Heart left ventricle (tissue), 16 donors: ENCODE measurements at regions not wholly inside any gene's neighbourhood (a gene's known extent, or its start where the extent isn't known, plus 50 kb on each side); places are given as distances from the start of the nearest gene placed in this dataset.
A peak's percentile ranks its signal among the peaks of the same experiment; 100 is the strongest.

ENCODE experiments used
- ATAC-seq, 4 donors: fragments of 200-7000 bp; cut with Tn5 transposase; one replicate each; pipeline ENCODE4 v1.9.1; 2020 to 2022; ENCODE audit warnings: moderate library complexity in 4 of 4, mild to moderate bottlenecking in 3 of 4, moderate number of reproducible peaks in 1 of 4
- DNase-seq, 5 donors: peaks; one replicate each; pipeline ENCODE4 v3.0.0-alpha.2; 2020
- H3K27ac ChIP-seq, 12 donors: fragments of 200-600 bp; sonication (generic) in 4 of 12; one replicate each; pipeline versions ENCODE4 v1.5.0 to v1.8.0; 2016 to 2022; ENCODE audit warnings: mild to moderate bottlenecking in 2 of 12
- H3K27me3 ChIP-seq, 9 donors: fragments of 200-600 bp; sonication (generic) in 2 of 9; one replicate each; pipeline versions ENCODE4 v1.5.1 to v1.8.0; 2016 to 2022; ENCODE audit warnings: mild to moderate bottlenecking in 3 of 9
- H3K36me3 ChIP-seq, 9 donors: fragments of 200-600 bp; sonication (generic) in 2 of 9; one replicate each; pipeline versions ENCODE4 v1.5.0 to v1.8.0; 2018 to 2022; ENCODE audit warnings: mild to moderate bottlenecking in 2 of 9
- H3K4me1 ChIP-seq, 12 donors: fragments of 200-600 bp; sonication (generic) in 4 of 12; one replicate each; pipeline versions ENCODE4 v1.5.0 to v1.8.0; 2016 to 2022; ENCODE audit warnings: mild to moderate bottlenecking in 3 of 12
- H3K4me3 ChIP-seq, 12 donors: fragments of 200-600 bp; sonication (generic) in 4 of 12; one replicate each; pipeline versions ENCODE4 v1.5.0 to v1.8.0; 2017 to 2022; ENCODE audit warnings: mild to moderate bottlenecking in 9 of 12, moderate library complexity in 4 of 12
- H3K9me3 ChIP-seq, 12 donors: fragments of 200-600 bp; sonication (generic) in 4 of 12; one replicate each; pipeline versions ENCODE4 v1.5.0 to v1.8.0; 2016 to 2022; ENCODE audit warnings: mild to moderate bottlenecking in 1 of 12
- CTCF ChIP-seq, 12 donors: fragments of 200-600 bp; sonication (generic) in 4 of 12; IDR thresholded peaks; one replicate each; pipeline versions ENCODE4 v1.5.0 to v1.8.0; 2018 to 2022; ENCODE audit warnings: antibody characterized with exemption in 12 of 12, mild to moderate bottlenecking in 5 of 12
- POLR2A ChIP-seq, 2 donors: fragments of 450-650 bp; IDR thresholded peaks; one replicate each; pipeline ENCODE4 v1.6.1; 2017; ENCODE audit warnings: antibody characterized with exemption in 2 of 2, mild to moderate bottlenecking in 2 of 2, moderate library complexity in 2 of 2
- WGBS, 4 donors: extraction: QIAGEN DNeasy Blood & Tissue Kit in 2 of 4; methylation state at CpG; one replicate each; pipeline versions ENCODE4 v1.1.5 to v1.1.7; 2013 to 2018; 5-methylcytosine and 5-hydroxymethylcytosine counted together
- intact Hi-C, 10 donors: fragments of 100-400 bp; cut with DNase I; formaldehyde crosslinking; loops; one replicate each; pipeline versions ENCODE4 v1.11.1 to v1.14.2; 2022
- donor health status: ischemic (EF 13 %, LVEDD 7.1; RV severe dilation, severe dysfunction).
- donor health status: healthy with polysubstance abuse.
- donor health status: DM: no; HTN: yes; CAD: no.
- donor health status: DM: no; HTN: no; CAD: no.
- donor health status: ischemic (EF 25% LVEDD 6.9; RV normal size, moderate dysfunction).
- donor health status: ischemic (EF 25% LVEDD 5.7; RV mildly dilated, moderate dysfunction).
- donor health status: healthy.
- donor health status: DM: yes; HTN: yes; CAD: no.
- donor health status: ischemic (EF 35%, LVEDD 5.7; RV mildly dilated, moderate dysfunction).
- donor health status: nonischemic (EF 11% LVEDD 7.7; RV severe dilation, severe dysfunction).
- donor health status: DM: yes; HTN: yes; CAD: no.
- donor health status: PGD.
- donor health status: ischemic (EF 29% LVEDD 5.4; RV normal size, mild dysfunction).
- donor health status: nonischemic (EF 23%, LVEDD 6.1; RV moderate dilation, normal function).

DNA sequence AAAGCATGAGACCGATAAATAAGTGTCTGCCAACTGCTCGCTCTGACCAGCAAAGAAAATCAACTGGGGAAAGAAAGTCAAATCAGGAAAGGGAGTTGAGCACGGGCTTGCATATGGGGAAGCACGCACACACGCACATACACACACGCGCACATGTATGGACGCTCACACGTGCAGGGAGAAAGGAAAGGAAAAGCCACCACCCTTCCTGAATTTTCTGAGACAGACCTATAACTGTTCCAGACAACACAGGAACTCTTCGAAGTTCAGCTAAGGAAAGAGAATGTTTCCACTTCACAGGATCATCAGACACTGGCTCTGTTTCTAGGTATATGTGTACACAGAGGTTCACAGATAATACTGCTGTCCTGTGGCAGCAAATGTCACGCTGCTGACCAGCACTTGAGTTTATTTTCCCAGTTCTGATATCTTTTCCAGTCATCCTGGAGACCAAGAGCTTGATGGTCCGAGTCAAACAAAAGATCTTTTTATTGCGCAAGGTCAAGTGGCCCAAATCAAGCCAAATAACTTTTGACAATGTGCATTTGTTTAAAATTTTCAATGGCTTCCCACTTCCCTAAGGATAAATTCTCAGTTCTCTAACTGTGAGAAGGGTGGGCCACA lies 82.1 kb upstream of the TMCC3 start:
- Histone ChIP-seq H3K27me3 (no peaks in the 10 kb centered on the region), H3K27ac (peak overlapping the region in 2 of 12 donors; percentile 17 to 21), H3K4me1 (peaks cover 0 to 15% (median 0%) of the 10 kb centered on the region in 12 donors), H3K36me3 (no peaks in the 10 kb centered on the region), H3K4me3 (no peak overlapping the region), H3K9me3 (no peaks in the 10 kb centered on the region)
- ATAC-seq (peak in 3 of 4 donors; percentile 39 to 63 (median 42)), DNase-seq (no peak)
- TF ChIP-seq CTCF (IDR thresholded peaks at IDR 0.05): no peak
- no peak for TF ChIP-seq POLR2A (IDR thresholded peaks at IDR 0.05)
- 41 to 53% (median 46%) methylated on average over 13 of the region's 13 CpGs for WGBS, 4 donors
- intact Hi-C loops: no loop called here

DNA sequence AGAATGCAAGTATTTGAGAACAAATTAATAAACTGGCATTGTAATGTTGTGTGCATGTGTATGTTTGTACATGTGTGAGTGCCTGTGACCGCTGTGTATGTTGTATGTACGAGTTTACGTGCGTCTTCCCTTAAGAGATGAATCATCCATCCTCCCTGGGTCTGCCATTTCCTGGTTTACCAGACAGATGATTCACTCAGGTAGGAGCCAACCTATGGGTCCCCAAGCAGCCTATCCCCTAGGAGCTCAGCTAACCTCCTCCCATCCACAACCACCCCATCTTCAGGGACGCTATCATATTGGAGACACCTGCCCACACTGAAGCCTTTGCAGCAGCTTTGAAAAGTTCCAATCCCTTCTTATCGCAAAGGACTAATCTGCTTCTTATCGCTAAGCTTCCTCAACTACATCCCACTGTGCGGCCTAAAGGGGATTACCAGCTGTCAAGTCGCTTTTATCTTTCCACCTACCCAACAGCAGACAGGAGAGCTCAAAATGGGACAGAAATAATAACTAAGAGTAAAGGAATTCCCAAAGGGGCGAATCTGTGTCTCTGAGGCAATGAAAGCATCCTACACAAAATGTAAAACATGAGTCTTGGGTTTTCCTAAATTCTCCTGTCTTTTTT lies 81.5 kb upstream of the TMCC3 start:
- WGBS, 4 donors: 47 to 59% (median 51%) methylated on average over 10 of the region's 10 CpGs
- Histone ChIP-seq H3K4me1 (peaks cover 0 to 15% (median 0%) of the 10 kb centered on the region in 12 donors), H3K27ac (peak overlapping the region in 1 of 12 donors; percentile 17), H3K4me3 (no peak overlapping the region), H3K36me3 (no peaks in the 10 kb centered on the region), H3K27me3 (no peaks in the 10 kb centered on the region), H3K9me3 (no peaks in the 10 kb centered on the region)
- no peak for DNase-seq
- intact Hi-C loops: no loop called here
- ATAC-seq: no peak
- TF ChIP-seq POLR2A (IDR thresholded peaks at IDR 0.05) (no peak), CTCF (IDR thresholded peaks at IDR 0.05) (no peak)

DNA sequence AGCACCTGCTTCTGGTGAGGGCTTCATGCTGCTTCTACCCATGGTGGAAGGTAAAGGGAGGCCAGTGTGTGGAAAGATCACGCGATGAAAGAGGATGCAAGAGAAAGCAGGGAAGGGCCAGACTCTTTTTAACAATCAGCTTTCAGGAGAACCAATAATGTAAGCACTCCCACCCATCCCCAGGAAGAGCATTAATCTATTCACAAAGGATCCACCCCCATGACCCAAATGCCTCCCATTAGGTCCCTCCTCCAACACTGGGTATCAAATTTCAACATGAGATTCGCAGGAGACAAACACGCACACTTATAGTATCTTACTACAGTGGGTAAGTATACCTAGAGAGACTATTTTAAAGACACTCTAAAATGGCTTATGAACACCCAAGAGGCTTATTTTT lies 80.5 kb upstream of the TMCC3 start:
- 82 to 91% (median 86%) methylated on average over 4 of the region's 4 CpGs for WGBS, 4 donors

More for the DNA sequence above, 80.5 kb upstream of the TMCC3 start:
- TF ChIP-seq POLR2A (IDR thresholded peaks at IDR 0.05): no peak
- TF ChIP-seq CTCF (IDR thresholded peaks at IDR 0.05): no peak
- Histone ChIP-seq H3K27ac (no peak overlapping the region), H3K9me3 (no peaks in the 10 kb centered on the region), H3K4me1 (peaks cover 0 to 15% (median 0%) of the 10 kb centered on the region in 12 donors), H3K36me3 (no peaks in the 10 kb centered on the region), H3K27me3 (no peaks in the 10 kb centered on the region), H3K4me3 (no peak overlapping the region)
- DNase-seq (no peak), ATAC-seq (no peak)
- intact Hi-C loops: no loop called here
